NB4 (cell line): ENCODE measurements at regions not wholly inside any gene's neighbourhood (a gene's known extent, or its start where the extent isn't known, plus 50 kb on each side); places are given as distances from the start of the nearest gene placed in this dataset.

Source experiments
- DNase-seq: peaks from one replicate; pipeline ENCODE4 v3.0.0; 2010; ENCODE audit warnings: low read depth
- H3K4me3 ChIP-seq: one replicate; pipeline ENCODE4 v1.5.1; 2011; ENCODE audit warnings: mild to moderate bottlenecking, low read depth, low read length, moderate library complexity
- MYC ChIP-seq: IDR thresholded peaks from 2 replicates; pipeline ENCODE4 v1.6.1; 2011; ENCODE audit warnings: low read depth, low read length
- POLR2A ChIP-seq: IDR thresholded peaks from 2 replicates; pipeline ENCODE4 v1.6.1; 2011; ENCODE audit warnings: mild to moderate bottlenecking; ENCODE audit not compliant: insufficient read length; ENCODE audit errors: extremely low read depth
- TF ChIP-seq, protein P1 (sequence below): IDR thresholded peaks from 2 replicates; pipeline ENCODE4 v1.6.1; 2011; ENCODE audit warnings: low read depth, low read length
- TF ChIP-seq, protein P2 (sequence below): IDR thresholded peaks from one replicate; pipeline ENCODE4 v1.5.1; 2012; ENCODE audit warnings: low read depth, low read length

DNA sequence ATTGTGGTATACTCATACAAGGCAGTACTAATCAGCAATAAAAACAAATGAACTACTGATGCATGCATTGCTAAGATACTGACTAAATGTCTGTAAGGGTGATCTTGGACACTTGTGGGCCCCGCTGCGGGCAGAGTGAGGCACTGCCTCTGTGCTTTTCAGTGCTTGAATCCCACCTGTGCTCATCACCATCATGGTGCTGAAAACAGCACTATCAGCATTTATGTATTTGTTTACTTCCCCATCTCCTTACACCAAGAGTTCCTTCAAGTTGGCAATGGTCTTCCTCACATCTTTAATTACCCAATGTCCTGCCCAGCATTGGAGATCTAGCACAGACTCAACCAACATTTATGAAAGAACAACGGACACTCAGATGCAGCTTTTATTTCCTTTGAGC, 193.7 kb upstream of the RFC3 start:
- no peak for DNase-seq
- TF ChIP-seq, protein P1, sequence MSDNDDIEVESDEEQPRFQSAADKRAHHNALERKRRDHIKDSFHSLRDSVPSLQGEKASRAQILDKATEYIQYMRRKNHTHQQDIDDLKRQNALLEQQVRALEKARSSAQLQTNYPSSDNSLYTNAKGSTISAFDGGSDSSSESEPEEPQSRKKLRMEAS = no peak
- TF ChIP-seq MYC = no peak
- H3K4me3 ChIP-seq = no peak overlapping the region

DNA sequence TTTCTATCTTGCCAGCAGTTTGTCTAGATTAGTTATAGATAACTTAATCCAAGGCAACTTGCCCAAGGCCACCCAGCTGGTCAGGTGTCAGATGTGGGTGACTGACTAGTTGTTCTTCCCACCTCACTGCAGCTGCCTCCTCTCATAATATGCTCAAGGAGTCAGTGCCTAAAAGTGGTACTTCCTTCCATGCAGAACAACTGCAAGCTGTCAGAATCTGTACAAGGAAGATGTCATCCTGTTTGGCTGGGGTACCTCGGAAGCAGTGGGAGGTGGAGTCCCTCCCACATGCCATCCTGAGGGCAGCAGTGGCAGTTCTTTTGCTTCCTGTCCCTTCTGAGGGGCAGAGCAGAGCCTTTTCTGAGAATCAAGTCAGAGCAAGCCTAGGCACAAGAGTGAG, 193.2 kb upstream of the RFC3 start:
- TF ChIP-seq, protein P1 = no peak
- TF ChIP-seq MYC = no peak
- TF ChIP-seq POLR2A = no peak
- TF ChIP-seq, protein P2, sequence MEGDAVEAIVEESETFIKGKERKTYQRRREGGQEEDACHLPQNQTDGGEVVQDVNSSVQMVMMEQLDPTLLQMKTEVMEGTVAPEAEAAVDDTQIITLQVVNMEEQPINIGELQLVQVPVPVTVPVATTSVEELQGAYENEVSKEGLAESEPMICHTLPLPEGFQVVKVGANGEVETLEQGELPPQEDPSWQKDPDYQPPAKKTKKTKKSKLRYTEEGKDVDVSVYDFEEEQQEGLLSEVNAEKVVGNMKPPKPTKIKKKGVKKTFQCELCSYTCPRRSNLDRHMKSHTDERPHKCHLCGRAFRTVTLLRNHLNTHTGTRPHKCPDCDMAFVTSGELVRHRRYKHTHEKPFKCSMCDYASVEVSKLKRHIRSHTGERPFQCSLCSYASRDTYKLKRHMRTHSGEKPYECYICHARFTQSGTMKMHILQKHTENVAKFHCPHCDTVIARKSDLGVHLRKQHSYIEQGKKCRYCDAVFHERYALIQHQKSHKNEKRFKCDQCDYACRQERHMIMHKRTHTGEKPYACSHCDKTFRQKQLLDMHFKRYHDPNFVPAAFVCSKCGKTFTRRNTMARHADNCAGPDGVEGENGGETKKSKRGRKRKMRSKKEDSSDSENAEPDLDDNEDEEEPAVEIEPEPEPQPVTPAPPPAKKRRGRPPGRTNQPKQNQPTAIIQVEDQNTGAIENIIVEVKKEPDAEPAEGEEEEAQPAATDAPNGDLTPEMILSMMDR = no peak
- DNase-seq = no peak
- H3K4me3 ChIP-seq = no peak overlapping the region

DNA sequence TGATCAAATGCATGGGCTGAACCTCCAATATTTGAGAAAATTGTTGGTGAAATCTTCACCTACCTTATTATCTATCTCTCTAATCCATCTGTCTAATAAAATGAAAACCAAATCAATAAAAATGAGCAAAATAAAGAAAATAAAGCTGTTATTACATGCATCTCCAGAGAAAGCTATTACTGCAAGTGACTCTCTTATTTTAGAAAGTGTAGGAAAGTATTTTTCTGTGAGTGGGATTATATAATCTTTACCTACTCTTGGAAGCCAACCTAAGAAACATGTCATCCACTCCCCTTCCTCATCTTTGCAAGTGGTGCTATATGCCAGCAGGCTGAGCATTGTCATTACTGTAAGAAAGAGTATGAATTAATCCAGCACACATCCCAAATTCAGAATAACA, 191.5 kb upstream of the RFC3 start:
- DNase-seq = no peak
- no peak overlapping the region for H3K4me3 ChIP-seq
- TF ChIP-seq MYC (no peak), POLR2A (no peak)
- TF ChIP-seq, protein P2 = no peak

DNA sequence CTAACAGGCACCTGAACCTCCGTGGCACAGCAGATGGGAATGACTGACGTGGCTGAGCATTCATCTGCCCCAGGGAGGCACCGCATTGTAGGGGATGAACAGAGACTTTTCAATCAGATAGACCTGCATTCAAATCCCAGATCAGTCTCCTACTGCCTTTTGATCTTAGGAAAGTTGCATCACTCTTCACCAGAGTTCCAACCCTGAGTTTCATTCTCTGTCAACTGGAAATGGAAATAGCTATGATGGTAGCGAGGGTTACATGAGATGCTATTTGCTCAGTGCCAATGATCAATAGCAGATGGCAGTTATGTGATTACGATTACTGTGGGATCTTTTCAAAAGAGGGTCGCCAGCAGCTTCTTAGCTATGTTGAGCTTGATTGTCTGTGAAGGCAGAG, 189.3 kb upstream of the RFC3 start:
- DNase-seq = no peak
- TF ChIP-seq, protein P2 = no peak
- TF ChIP-seq POLR2A (no peak), MYC (no peak)
- TF ChIP-seq, protein P1 = no peak
- H3K4me3 ChIP-seq = no peak overlapping the region

DNA sequence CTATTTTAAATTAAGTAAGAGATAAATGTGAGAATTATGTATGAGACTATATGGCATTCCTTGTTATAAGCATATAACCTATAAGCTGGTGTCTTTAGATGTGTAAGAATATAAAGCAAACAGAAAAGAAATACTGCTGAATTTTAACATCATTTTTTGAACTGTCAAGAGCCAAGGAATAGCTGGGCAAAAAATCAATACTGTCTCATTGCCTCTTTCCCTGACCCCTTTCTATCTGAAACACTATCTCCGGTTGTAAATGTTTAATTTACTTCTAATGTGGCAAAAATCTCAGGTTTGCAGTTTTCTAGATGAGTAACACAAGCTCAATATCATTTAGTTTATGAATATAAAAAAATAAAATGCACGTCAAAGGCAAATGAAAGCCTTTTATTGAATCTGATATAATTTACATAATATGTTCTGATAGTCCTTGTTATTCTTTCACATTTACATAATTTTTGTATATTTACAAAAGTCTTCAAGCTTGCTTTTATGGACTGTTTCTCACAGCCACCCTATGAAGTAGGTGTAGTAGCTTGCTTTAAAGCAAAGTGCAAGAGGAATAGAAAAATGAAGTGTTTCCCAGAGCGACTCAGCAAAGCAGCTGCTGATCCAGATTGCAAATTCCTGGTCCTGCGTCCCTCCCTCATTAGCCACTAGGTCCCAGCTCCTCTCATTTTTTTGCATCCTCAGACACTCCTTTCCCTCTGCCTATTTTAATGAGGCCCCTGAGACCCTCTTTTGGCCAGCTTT, 188.2 kb upstream of the RFC3 start:
- no peak overlapping the region for H3K4me3 ChIP-seq
- no peak for TF ChIP-seq MYC
- TF ChIP-seq, protein P2 = no peak
- TF ChIP-seq, protein P1 = no peak
- TF ChIP-seq POLR2A = no peak
- no peak for DNase-seq

DNA sequence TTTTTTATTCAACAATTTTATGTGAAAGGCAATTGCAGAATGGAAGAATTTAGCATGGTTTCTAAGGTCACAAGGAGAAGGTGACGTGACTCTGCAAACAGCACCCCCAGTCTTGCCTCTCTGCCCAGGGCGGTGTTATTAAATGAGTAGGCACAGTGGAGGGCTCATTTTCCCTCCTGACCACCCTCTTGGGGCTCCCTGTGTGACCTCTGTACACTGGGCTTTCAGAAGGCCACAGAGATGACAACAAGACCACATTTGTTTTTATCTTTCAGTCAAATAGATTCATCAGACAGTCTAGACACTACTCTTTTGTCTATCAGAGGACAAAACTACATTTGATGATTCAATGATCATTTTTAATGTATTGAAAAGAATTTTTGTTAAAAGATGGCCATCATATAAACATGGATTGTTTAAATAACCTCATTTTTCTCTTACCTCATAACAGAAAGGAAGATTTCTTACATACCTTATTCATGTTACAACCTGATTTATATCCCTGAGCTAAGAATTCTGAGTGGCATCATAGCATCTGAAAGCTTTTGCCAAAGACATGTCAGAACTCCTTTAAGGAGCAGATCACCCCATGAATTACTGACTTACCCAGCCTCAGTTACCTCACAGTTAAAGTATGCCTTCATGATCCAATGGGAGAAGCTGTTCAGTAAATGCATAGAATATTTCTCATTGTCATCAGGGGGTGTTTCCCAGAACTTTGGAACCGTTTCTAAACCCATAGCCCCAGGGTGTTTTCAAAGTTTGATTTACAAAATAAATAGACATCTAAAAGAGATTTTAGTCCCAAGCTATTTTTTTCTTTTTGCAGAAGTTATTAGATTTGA, 184.0 kb upstream of the RFC3 start:
- DNase-seq = no peak
- no peak overlapping the region for H3K4me3 ChIP-seq
- TF ChIP-seq POLR2A (no peak), MYC (no peak)
- TF ChIP-seq, protein P1 = no peak
- TF ChIP-seq, protein P2 = no peak
